Lower leg skin (tissue), 3 donors: ENCODE measurements at regions not wholly inside any gene's neighbourhood (a gene's known extent, or its start where the extent isn't known, plus 50 kb on each side); places are given as distances from the start of the nearest gene placed in this dataset.

Experiments used
- POLR2A ChIP-seq, 2 donors: fragments of 450-650 bp; IDR thresholded peaks; one replicate each; pipeline ENCODE4 v1.6.1; 2016 to 2017; ENCODE audit warnings: antibody characterized with exemption in 2 of 2, mild to moderate bottlenecking in 1 of 2, moderate library complexity in 1 of 2
- TF ChIP-seq, protein P1 (sequence below), 3 donors: fragments of 450-650 bp; IDR thresholded peaks; one replicate each; pipeline ENCODE4 v1.5.1; 2016; ENCODE audit warnings: antibody characterized with exemption in 3 of 3, mild to moderate bottlenecking in 3 of 3, moderate library complexity in 2 of 3

- TF ChIP-seq, protein P1, sequence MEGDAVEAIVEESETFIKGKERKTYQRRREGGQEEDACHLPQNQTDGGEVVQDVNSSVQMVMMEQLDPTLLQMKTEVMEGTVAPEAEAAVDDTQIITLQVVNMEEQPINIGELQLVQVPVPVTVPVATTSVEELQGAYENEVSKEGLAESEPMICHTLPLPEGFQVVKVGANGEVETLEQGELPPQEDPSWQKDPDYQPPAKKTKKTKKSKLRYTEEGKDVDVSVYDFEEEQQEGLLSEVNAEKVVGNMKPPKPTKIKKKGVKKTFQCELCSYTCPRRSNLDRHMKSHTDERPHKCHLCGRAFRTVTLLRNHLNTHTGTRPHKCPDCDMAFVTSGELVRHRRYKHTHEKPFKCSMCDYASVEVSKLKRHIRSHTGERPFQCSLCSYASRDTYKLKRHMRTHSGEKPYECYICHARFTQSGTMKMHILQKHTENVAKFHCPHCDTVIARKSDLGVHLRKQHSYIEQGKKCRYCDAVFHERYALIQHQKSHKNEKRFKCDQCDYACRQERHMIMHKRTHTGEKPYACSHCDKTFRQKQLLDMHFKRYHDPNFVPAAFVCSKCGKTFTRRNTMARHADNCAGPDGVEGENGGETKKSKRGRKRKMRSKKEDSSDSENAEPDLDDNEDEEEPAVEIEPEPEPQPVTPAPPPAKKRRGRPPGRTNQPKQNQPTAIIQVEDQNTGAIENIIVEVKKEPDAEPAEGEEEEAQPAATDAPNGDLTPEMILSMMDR (IDR thresholded peaks at IDR 0.05): no peak
- TF ChIP-seq POLR2A (IDR thresholded peaks at IDR 0.05): no peak
These were observed 327.3 kb upstream of the HSF2 start for GRCh38 chr6:122072014-122072647.
